Keratinocyte (primary cell): ENCODE measurements at regions not wholly inside any gene's neighbourhood (a gene's known extent, or its start where the extent isn't known, plus 50 kb on each side); places are given as distances from the start of the nearest gene placed in this dataset.

Experiments used
- DNase-seq: peaks from one replicate; pipeline ENCODE4 v3.0.0-alpha.2; 2011; ENCODE audit warnings: low read depth, missing footprints, low spot score
- FAIRE-seq: peaks from 2 replicates; lab custom pipeline; 2011; peaks lifted over from hg19 to GRCh38; lab: Jason Lieb, UNC
- H2AFZ ChIP-seq: 2 replicates; pipeline ENCODE4 v1.6.0; 2012; ENCODE audit warnings: low read length, control low read depth, inconsistent platforms; ENCODE audit not compliant: control insufficient read depth
- H3K27ac ChIP-seq: 2 replicates; pipeline ENCODE4 v1.5.1; 2011; ENCODE audit warnings: low read length; ENCODE audit not compliant: control insufficient read depth, insufficient read depth
- H3K27me3 ChIP-seq: 3 replicates; pipeline ENCODE4 v1.6.0; 2011; ENCODE audit warnings: low read length; ENCODE audit not compliant: control insufficient read depth, insufficient read depth; ENCODE audit errors: extremely low read depth
- H3K36me3 ChIP-seq, 2 experiments: 2 replicates in 1 of 2; 3 replicates in 1 of 2; pipeline ENCODE4 v1.5.1; 2011; ENCODE audit warnings: low read length in 2 of 2, mild to moderate bottlenecking in 1 of 2; ENCODE audit not compliant: control insufficient read depth in 2 of 2, insufficient read depth in 2 of 2; ENCODE audit errors: extremely low read depth in 1 of 2
- H3K4me1 ChIP-seq: 3 replicates; pipeline ENCODE4 v1.5.1; 2011; ENCODE audit warnings: low read length; ENCODE audit not compliant: control insufficient read depth, insufficient read depth; ENCODE audit errors: extremely low read depth
- H3K4me2 ChIP-seq: 3 replicates; pipeline ENCODE4 v1.6.0; 2011; ENCODE audit warnings: low read depth, low read length; ENCODE audit not compliant: control insufficient read depth, insufficient read depth; ENCODE audit errors: extremely low read depth
- H3K4me3 ChIP-seq, 3 experiments: fragments of 200-600 bp in 1 of 3; sonication (generic) in 1 of 3; 2 replicates in 2 of 3; 3 replicates in 1 of 3; pipeline ENCODE4 v1.5.1; 2011 to 2016; ENCODE audit warnings: low read length in 3 of 3, mild to moderate bottlenecking in 3 of 3, control low read depth in 2 of 3, inconsistent platforms in 1 of 3, low read depth in 1 of 3, mixed read lengths in 1 of 3, mixed run types in 1 of 3, moderate library complexity in 1 of 3; ENCODE audit not compliant: control insufficient read depth in 2 of 3, insufficient read depth in 2 of 3; ENCODE audit errors: extremely low read depth in 1 of 3
- H3K79me2 ChIP-seq: 2 replicates; pipeline ENCODE4 v1.6.0; 2012; ENCODE audit warnings: low read length; ENCODE audit not compliant: control insufficient read depth, insufficient read depth
- H3K9ac ChIP-seq: 3 replicates; pipeline ENCODE4 v1.6.0; 2011; ENCODE audit warnings: low read length; ENCODE audit not compliant: control insufficient read depth, insufficient read depth; ENCODE audit errors: extremely low read depth
- H3K9me1 ChIP-seq: 3 replicates; pipeline ENCODE4 v1.6.0; 2011; ENCODE audit warnings: low read length; ENCODE audit not compliant: control insufficient read depth, insufficient read depth; ENCODE audit errors: extremely low read depth
- H3K9me3 ChIP-seq: 2 replicates; pipeline ENCODE4 v1.5.1; 2012; ENCODE audit warnings: low read depth, low read length; ENCODE audit not compliant: control insufficient read depth
- H4K20me1 ChIP-seq: 3 replicates; pipeline ENCODE4 v1.6.0; 2011; ENCODE audit warnings: low read length; ENCODE audit not compliant: control insufficient read depth, insufficient read depth; ENCODE audit errors: extremely low read depth
- CTCF ChIP-seq, 3 experiments: IDR thresholded peaks in 1 of 3; conservative IDR thresholded peaks in 1 of 3; optimal IDR thresholded peaks in 1 of 3; 2 replicates in 2 of 3; 3 replicates in 1 of 3; pipeline versions ENCODE3 to v1.5.1; 2011; ENCODE audit warnings: low read length in 3 of 3, mild to moderate bottlenecking in 3 of 3, moderate library complexity in 2 of 3, control low read depth in 1 of 3, inconsistent platforms in 1 of 3; ENCODE audit not compliant: insufficient read depth in 2 of 3; ENCODE audit errors: extremely low read depth in 1 of 3
- EZH2 ChIP-seq: IDR thresholded peaks from one replicate; pipeline ENCODE4 v1.6.1; 2012; ENCODE audit warnings: inconsistent platforms, mild to moderate bottlenecking, low read length, moderate library complexity
- dilution Hi-C: fragments of 300-500 bp; cut with MboI; formaldehyde crosslinking; loops from one replicate; pipeline ENCODE4 v1.7.0; 2020; ENCODE audit warnings: low sequenced_read_pairs; ENCODE audit not compliant: extremely low pct_ligation_motif_present

- H3K9me3 ChIP-seq: no peaks in the 10 kb centered on the region
- H3K79me2 ChIP-seq: no peaks in the 10 kb centered on the region
- H3K36me3 ChIP-seq: no peaks in the 10 kb centered on the region
- H3K9me1 ChIP-seq: no peaks in the 10 kb centered on the region
- no peak overlapping the region for H3K4me2 ChIP-seq
- H3K27me3 ChIP-seq: no peaks in the 10 kb centered on the region
- no peak for FAIRE-seq
- DNase-seq: no peak
- H3K4me1 ChIP-seq: no peaks in the 10 kb centered on the region
- no peak overlapping the region for H3K9ac ChIP-seq
- H2AFZ ChIP-seq: no peak overlapping the region
- dilution Hi-C loops: no loop called here
- no peaks in the 10 kb centered on the region for H4K20me1 ChIP-seq
- no peak overlapping the region for H3K27ac ChIP-seq
- no peak for TF ChIP-seq CTCF (optimal IDR thresholded peaks at IDR 0.05 in 1 of 3, IDR thresholded peaks at IDR 0.05 in 1 of 3, conservative IDR thresholded peaks at IDR 0.05 in 1 of 3; ENCODE audit: extremely low read depth in 1 of 3, insufficient read depth in 2 of 3, low read length in 3 of 3)
- TF ChIP-seq EZH2: no peak
- no peak overlapping the region for H3K4me3 ChIP-seq
Observed at GRCh38 chr11:29578806-29579205, 438.0 kb downstream of the KCNA4 start.

GRCh38 chr11:29564486-29564885, 452.3 kb downstream of the KCNA4 start:
- TF ChIP-seq EZH2: no peak
- TF ChIP-seq CTCF (optimal IDR thresholded peaks at IDR 0.05 in 1 of 3, IDR thresholded peaks at IDR 0.05 in 1 of 3, conservative IDR thresholded peaks at IDR 0.05 in 1 of 3; ENCODE audit: extremely low read depth in 1 of 3, insufficient read depth in 2 of 3, low read length in 3 of 3): no peak
- Histone ChIP-seq H3K79me2 (no peaks in the 10 kb centered on the region), H3K4me2 (no peak overlapping the region), H3K4me3 (no peak overlapping the region), H2AFZ (no peak overlapping the region), H3K27ac (no peak overlapping the region), H3K27me3 (no peaks in the 10 kb centered on the region), H3K36me3 (no peaks in the 10 kb centered on the region), H3K9ac (no peak overlapping the region), H3K9me3 (no peaks in the 10 kb centered on the region), H3K9me1 (no peaks in the 10 kb centered on the region), H4K20me1 (no peaks in the 10 kb centered on the region), H3K4me1 (no peaks in the 10 kb centered on the region)
- DNase-seq: no peak
- dilution Hi-C loops: no loop called here
- FAIRE-seq: no peak
